ENCODE measurements at regions not wholly inside any gene's neighbourhood (a gene's known extent, or its start where the extent isn't known, plus 50 kb on each side); places are given as distances from the start of the nearest gene placed in this dataset.

- TF ChIP-seq ZC3H10 (CRISPR knock-in tag; IDR thresholded peaks at IDR 0.05) (no peak), TSHZ2 (CRISPR knock-in tag; IDR thresholded peaks at IDR 0.05) (no peak), GLIS3 (CRISPR knock-in tag; IDR thresholded peaks at IDR 0.05) (no peak), ZNF8 (CRISPR knock-in tag; IDR thresholded peaks at IDR 0.05) (no peak), CSRNP3 (CRISPR knock-in tag; IDR thresholded peaks at IDR 0.05) (no peak), CREB5 (CRISPR knock-in tag; IDR thresholded peaks at IDR 0.05; ENCODE audit: low read depth) (no peak), OSR1 (CRISPR knock-in tag; IDR thresholded peaks at IDR 0.05) (no peak), ZFP30 (CRISPR knock-in tag; IDR thresholded peaks at IDR 0.05) (no peak), PATZ1 (CRISPR knock-in tag; IDR thresholded peaks at IDR 0.05; ENCODE audit: borderline replicate concordance) (no peak), ZFP3 (CRISPR knock-in tag; IDR thresholded peaks at IDR 0.05) (no peak), ISL1 (CRISPR knock-in tag; IDR thresholded peaks at IDR 0.05) (no peak), TCF4 (CRISPR knock-in tag; IDR thresholded peaks at IDR 0.05; ENCODE audit: borderline replicate concordance) (no peak)
Observed at GRCh38 chr1:88163187-88163586, 520.9 kb upstream of the PKN2 start.
